ENCODE measurements at regions not wholly inside any gene's neighbourhood (a gene's known extent, or its start where the extent isn't known, plus 50 kb on each side); places are given as distances from the start of the nearest gene placed in this dataset.

GRCh38 chr9:118767571-118767970 is 601.7 kb downstream of the BRINP1 start:
- no peak for DNase-seq (ENCODE audit: extremely low read depth, insufficient read length)
- Histone ChIP-seq H3K36me3 (ENCODE audit: control insufficient read depth, insufficient read depth, low read length) (no peaks in the 10 kb centered on the region), H3K4me3 (replicated peaks; ENCODE audit: low read depth, low read length) (no peak overlapping the region), H3K27me3 (replicated peaks; ENCODE audit: control insufficient read depth, insufficient read depth, low read length) (no peaks in the 10 kb centered on the region)
- no peak for TF ChIP-seq CTCF (IDR thresholded peaks at IDR 0.05; ENCODE audit: insufficient read depth, low read length, poor library complexity, severe bottlenecking)

DNA sequence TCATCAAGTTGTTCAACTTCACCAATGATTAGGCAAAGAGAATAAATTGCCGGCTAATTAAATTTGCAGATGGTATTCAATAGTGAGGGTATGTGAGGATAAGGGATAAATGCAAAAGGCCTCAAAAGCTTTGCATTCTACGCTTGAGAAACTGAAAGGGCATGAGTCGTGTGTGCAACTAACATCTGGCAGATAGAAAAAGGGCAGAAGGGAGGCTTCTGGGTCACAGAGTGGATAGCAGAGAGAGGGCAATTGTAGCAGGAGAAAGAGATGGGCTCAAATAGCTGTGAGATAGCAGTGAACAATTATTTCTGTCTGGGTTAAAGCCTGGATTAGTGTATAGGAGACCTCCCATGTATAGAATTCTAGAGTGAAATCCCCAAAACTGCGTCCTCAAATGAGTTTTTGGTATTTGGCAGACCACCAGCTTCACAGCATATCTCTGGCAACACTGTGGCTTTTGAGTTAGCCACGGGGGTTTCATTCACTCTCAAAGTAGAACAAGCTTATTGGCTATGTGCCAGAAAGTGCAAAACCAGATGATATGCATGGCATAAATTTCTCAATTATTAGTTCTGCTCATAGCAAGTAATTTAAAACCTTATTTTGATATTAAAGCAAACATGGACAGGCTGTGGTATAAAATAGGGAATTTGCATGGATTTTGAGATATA is 586.3 kb downstream of the BRINP1 start:
- H3K36me3 ChIP-seq (ENCODE audit: control insufficient read depth, insufficient read depth, low read length), result no peaks in the 10 kb centered on the region

DNA sequence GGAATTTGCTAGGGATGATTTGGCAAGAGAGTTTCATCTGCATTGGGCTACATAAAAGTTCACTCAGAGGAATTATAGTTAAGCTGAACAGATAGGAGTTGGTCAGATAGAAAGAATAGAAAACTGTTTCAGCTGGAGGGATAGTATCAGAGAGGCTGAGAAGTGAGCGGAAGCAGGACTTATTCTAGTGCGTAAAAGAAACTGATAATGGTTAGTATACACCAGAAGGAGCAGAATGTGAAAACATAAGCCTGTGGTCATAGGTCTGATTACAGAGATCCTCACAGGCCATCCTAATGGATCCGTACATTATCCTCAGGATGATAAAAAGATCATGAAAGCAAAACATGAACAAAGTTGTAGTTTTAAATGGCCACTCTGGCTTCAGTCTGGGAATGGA is 585.2 kb downstream of the BRINP1 start:
- TF ChIP-seq CTCF (IDR thresholded peaks at IDR 0.05; ENCODE audit: insufficient read depth, low read length, poor library complexity, severe bottlenecking), result no peak
- H3K36me3 ChIP-seq (ENCODE audit: control insufficient read depth, insufficient read depth, low read length), result no peaks in the 10 kb centered on the region

More for the DNA sequence above, 586.3 kb downstream of the BRINP1 start:
- Histone ChIP-seq H3K4me3 (replicated peaks; ENCODE audit: low read depth, low read length) (no peak overlapping the region), H3K27me3 (replicated peaks; ENCODE audit: control insufficient read depth, insufficient read depth, low read length) (no peaks in the 10 kb centered on the region)
- DNase-seq (ENCODE audit: extremely low read depth, insufficient read length), result no peak
- TF ChIP-seq CTCF (IDR thresholded peaks at IDR 0.05; ENCODE audit: insufficient read depth, low read length, poor library complexity, severe bottlenecking), result no peak

GRCh38 chr9:118785456-118785855 is 583.8 kb downstream of the BRINP1 start:
- no peak for TF ChIP-seq CTCF (IDR thresholded peaks at IDR 0.05; ENCODE audit: insufficient read depth, low read length, poor library complexity, severe bottlenecking)
- Histone ChIP-seq H3K36me3 (ENCODE audit: control insufficient read depth, insufficient read depth, low read length) (no peaks in the 10 kb centered on the region), H3K27me3 (replicated peaks; ENCODE audit: control insufficient read depth, insufficient read depth, low read length) (no peaks in the 10 kb centered on the region), H3K4me3 (replicated peaks; ENCODE audit: low read depth, low read length) (no peak overlapping the region)
- no peak for DNase-seq (ENCODE audit: extremely low read depth, insufficient read length)

More for the DNA sequence above, 585.2 kb downstream of the BRINP1 start:
- Histone ChIP-seq H3K27me3 (replicated peaks; ENCODE audit: control insufficient read depth, insufficient read depth, low read length) (no peaks in the 10 kb centered on the region), H3K4me3 (replicated peaks; ENCODE audit: low read depth, low read length) (no peak overlapping the region)
- DNase-seq (ENCODE audit: extremely low read depth, insufficient read length), result no peak

- TF ChIP-seq CTCF (IDR thresholded peaks at IDR 0.05; ENCODE audit: insufficient read depth, low read length, poor library complexity, severe bottlenecking), result no peak
- no peak for DNase-seq (ENCODE audit: extremely low read depth, insufficient read length)
- no peak overlapping the region for H3K4me3 ChIP-seq (replicated peaks; ENCODE audit: low read depth, low read length)
- H3K27me3 ChIP-seq (replicated peaks; ENCODE audit: control insufficient read depth, insufficient read depth, low read length), result no peaks in the 10 kb centered on the region
- H3K36me3 ChIP-seq (ENCODE audit: control insufficient read depth, insufficient read depth, low read length), result no peaks in the 10 kb centered on the region
Observed at GRCh38 chr9:118786877-118787276, 582.4 kb downstream of the BRINP1 start.
